ENCODE measurements at regions not wholly inside any gene's neighbourhood (a gene's known extent, or its start where the extent isn't known, plus 50 kb on each side); places are given as distances from the start of the nearest gene placed in this dataset.

GRCh38 chrX:20913760-20914159, 460.5 kb upstream of the CNKSR2 start:
- TF ChIP-seq CTCF (IDR thresholded peaks at IDR 0.05; ENCODE audit: control insufficient read depth, insufficient read depth, low read depth, low read length, missing control alignments) = no peak
- DNase-seq (ENCODE audit: low read depth) = no peak
- H3K4me3 ChIP-seq (ENCODE audit: control insufficient read depth, low read depth, low read length) = no peak overlapping the region

GRCh38 chrX:20906571-20906970, 467.6 kb upstream of the CNKSR2 start:
- no peak for DNase-seq (ENCODE audit: low read depth)
- H3K4me3 ChIP-seq (ENCODE audit: control insufficient read depth, low read depth, low read length) = no peak overlapping the region
- TF ChIP-seq CTCF (IDR thresholded peaks at IDR 0.05; ENCODE audit: control insufficient read depth, insufficient read depth, low read depth, low read length, missing control alignments) = no peak

- no peak for TF ChIP-seq CTCF (IDR thresholded peaks at IDR 0.05; ENCODE audit: control insufficient read depth, insufficient read depth, low read depth, low read length, missing control alignments)
- H3K4me3 ChIP-seq (ENCODE audit: control insufficient read depth, low read depth, low read length) = no peak overlapping the region
- DNase-seq (ENCODE audit: low read depth) = no peak
Measured at GRCh38 chrX:20884565-20884964, 489.7 kb upstream of the CNKSR2 start.

GRCh38 chrX:20863649-20864048, 510.6 kb upstream of the CNKSR2 start:
- DNase-seq (ENCODE audit: low read depth) = no peak
- H3K4me3 ChIP-seq (ENCODE audit: control insufficient read depth, low read depth, low read length) = no peak overlapping the region
- no peak for TF ChIP-seq CTCF (IDR thresholded peaks at IDR 0.05; ENCODE audit: control insufficient read depth, insufficient read depth, low read depth, low read length, missing control alignments)

- no peak for TF ChIP-seq CTCF (IDR thresholded peaks at IDR 0.05; ENCODE audit: control insufficient read depth, insufficient read depth, low read depth, low read length, missing control alignments)
- H3K4me3 ChIP-seq (ENCODE audit: control insufficient read depth, low read depth, low read length) = no peak overlapping the region
- DNase-seq (ENCODE audit: low read depth) = no peak
Measured at GRCh38 chrX:20861113-20861512, 513.1 kb upstream of the CNKSR2 start.

GRCh38 chrX:20857746-20858145, 516.5 kb upstream of the CNKSR2 start:
- no peak overlapping the region for H3K4me3 ChIP-seq (ENCODE audit: control insufficient read depth, low read depth, low read length)
- no peak for DNase-seq (ENCODE audit: low read depth)
- no peak for TF ChIP-seq CTCF (IDR thresholded peaks at IDR 0.05; ENCODE audit: control insufficient read depth, insufficient read depth, low read depth, low read length, missing control alignments)

GRCh38 chrX:20838477-20838876, 535.7 kb upstream of the CNKSR2 start:
- no peak for TF ChIP-seq CTCF (IDR thresholded peaks at IDR 0.05; ENCODE audit: control insufficient read depth, insufficient read depth, low read depth, low read length, missing control alignments)
- no peak overlapping the region for H3K4me3 ChIP-seq (ENCODE audit: control insufficient read depth, low read depth, low read length)
- DNase-seq (ENCODE audit: low read depth) = no peak
